ENCODE measurements at regions not wholly inside any gene's neighbourhood (a gene's known extent, or its start where the extent isn't known, plus 50 kb on each side); places are given as distances from the start of the nearest gene placed in this dataset.

DNA sequence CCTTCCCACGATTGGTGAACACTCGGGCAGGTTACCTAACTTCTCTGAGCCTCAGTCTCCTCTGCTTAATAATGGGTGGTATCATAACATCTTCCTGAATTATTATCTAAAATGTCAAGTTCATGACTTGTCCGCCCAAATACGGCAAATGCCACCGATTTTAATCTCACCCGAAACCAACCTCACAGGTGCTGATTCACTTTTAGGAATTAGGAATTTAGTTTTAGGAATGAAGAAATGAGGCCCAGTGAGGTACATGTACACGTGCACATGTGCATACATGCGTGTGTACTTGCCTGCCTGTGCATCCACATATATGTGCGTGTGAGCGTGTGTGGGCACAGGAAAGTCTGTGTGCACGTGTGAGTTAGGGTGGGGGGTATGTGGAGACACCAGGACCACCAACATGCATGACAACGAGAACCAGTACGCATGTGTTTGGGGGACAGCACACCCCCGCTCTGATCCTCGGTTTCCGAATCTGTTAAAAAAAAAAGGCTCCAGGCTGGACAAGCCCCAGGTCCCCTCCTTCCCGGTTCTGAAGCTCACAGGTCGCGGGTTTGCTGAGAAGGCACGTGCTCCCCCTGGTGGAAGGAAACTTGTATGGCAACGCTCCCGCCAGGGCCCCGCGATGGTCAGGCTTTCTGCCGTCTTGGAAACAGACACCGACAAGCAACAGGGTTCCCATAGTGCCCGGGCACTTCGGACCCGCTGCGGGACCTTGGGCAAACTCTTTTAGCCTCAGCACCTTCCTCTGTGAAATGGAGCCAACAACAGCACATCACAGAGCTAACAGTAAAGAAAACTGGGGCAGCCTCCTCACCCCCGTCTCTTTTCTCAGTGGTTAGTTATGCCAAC, 219.2 kb downstream of the RBFOX3 start:
- TF ChIP-seq CREM (CRISPR knock-in tag; IDR thresholded peaks at IDR 0.05), result no peak
- no peak for TF ChIP-seq NFE2L1 (CRISPR knock-in tag; IDR thresholded peaks at IDR 0.05)

Measured in WTC11 (cell line).